GM23248 (cell line): ENCODE measurements at regions not wholly inside any gene's neighbourhood (a gene's known extent, or its start where the extent isn't known, plus 50 kb on each side); places are given as distances from the start of the nearest gene placed in this dataset.

Experiments
- EZH2 ChIP-seq: fragments of 200-600 bp; sonication (generic); IDR thresholded peaks from 2 replicates; pipeline ENCODE4 v1.6.1; 2018; ENCODE audit warnings: antibody characterized with exemption, mild to moderate bottlenecking; ENCODE audit not compliant: insufficient read depth, poor library complexity, severe bottlenecking
- EZH2phosphoT487 ChIP-seq: fragments of 200-600 bp; sonication (generic); IDR thresholded peaks from 2 replicates; pipeline ENCODE4 v1.6.1; 2018; ENCODE audit warnings: antibody characterized with exemption, moderate library complexity, mild to moderate bottlenecking, low read depth; ENCODE audit not compliant: insufficient read depth

- no peak for TF ChIP-seq EZH2phosphoT487
- no peak for TF ChIP-seq EZH2
These were observed 587.1 kb downstream of the RBFOX1 start for GRCh38 chr16:7919782-7920181.
